Kidney epithelial cell (primary cell): ENCODE measurements at regions not wholly inside any gene's neighbourhood (a gene's known extent, or its start where the extent isn't known, plus 50 kb on each side); places are given as distances from the start of the nearest gene placed in this dataset.
"Not testable (repeated sequence)": the region's sequence is repeated elsewhere in the genome, so short reads cannot be mapped to it uniquely, and the experiment has no call there.

ENCODE experiments used
- DNase-seq: peaks from one replicate; pipeline ENCODE4 v3.0.0-alpha.2; 2010; ENCODE audit warnings: low read depth
- H3K27me3 ChIP-seq: 2 replicates; pipeline ENCODE4 v1.6.0; 2011; ENCODE audit warnings: low read length; ENCODE audit not compliant: control insufficient read depth, insufficient read depth
- H3K36me3 ChIP-seq: 2 replicates; pipeline ENCODE4 v1.5.1; 2011; ENCODE audit warnings: low read length; ENCODE audit not compliant: control insufficient read depth, insufficient read depth
- H3K4me3 ChIP-seq: 2 replicates; pipeline ENCODE4 v1.5.1; 2011; ENCODE audit warnings: low read depth, mild to moderate bottlenecking, control low read depth, low read length
- TF ChIP-seq, protein P1 (sequence below): IDR thresholded peaks from 2 replicates; pipeline ENCODE4 v1.5.1; 2011; ENCODE audit warnings: mild to moderate bottlenecking, moderate library complexity, low read length, control low read depth, inconsistent platforms; ENCODE audit not compliant: insufficient read depth, poor library complexity, severe bottlenecking

DNA sequence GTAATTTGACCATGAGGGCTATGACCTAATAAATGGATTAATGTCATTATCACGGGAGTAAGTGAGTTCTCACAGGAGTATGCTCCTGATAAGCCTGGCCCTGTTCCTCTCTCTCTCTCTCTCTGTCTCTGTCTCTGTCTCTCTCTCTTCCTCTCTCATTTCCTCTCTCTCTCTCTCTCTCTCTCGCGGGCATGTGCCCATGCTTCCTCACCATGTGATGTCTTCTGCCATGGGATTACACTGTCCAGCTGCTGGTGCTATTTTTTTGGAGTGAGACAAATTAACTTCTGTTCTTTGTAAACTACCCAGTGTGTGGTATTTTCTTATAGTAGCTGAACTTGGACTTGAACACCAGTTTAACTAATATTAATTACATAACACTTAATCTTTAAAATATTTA, 374.3 kb upstream of the GJE1 start:
- TF ChIP-seq, protein P1, sequence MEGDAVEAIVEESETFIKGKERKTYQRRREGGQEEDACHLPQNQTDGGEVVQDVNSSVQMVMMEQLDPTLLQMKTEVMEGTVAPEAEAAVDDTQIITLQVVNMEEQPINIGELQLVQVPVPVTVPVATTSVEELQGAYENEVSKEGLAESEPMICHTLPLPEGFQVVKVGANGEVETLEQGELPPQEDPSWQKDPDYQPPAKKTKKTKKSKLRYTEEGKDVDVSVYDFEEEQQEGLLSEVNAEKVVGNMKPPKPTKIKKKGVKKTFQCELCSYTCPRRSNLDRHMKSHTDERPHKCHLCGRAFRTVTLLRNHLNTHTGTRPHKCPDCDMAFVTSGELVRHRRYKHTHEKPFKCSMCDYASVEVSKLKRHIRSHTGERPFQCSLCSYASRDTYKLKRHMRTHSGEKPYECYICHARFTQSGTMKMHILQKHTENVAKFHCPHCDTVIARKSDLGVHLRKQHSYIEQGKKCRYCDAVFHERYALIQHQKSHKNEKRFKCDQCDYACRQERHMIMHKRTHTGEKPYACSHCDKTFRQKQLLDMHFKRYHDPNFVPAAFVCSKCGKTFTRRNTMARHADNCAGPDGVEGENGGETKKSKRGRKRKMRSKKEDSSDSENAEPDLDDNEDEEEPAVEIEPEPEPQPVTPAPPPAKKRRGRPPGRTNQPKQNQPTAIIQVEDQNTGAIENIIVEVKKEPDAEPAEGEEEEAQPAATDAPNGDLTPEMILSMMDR, result no peak
- H3K36me3 ChIP-seq, result no peaks in the 10 kb centered on the region
- no peak for DNase-seq

DNA sequence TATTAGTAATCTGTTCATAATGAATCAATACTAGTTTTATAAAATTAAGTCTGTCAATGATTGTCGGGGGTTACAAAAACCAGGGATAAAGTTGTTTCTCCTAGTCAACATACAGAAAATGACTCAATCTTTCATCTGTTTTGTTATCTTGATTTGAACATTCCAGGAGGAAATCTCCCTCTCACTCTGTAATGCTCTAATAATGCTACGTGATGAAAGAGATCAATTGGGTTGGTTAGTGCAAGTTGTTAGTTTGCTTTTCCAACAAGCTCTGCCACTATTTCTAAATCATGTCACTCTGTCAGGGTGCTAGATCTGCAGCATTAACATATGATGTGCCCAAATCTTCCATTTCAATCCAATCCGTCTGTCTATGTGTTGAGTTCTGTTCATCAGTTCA, 379.5 kb upstream of the GJE1 start:
- Histone ChIP-seq H3K36me3 (no peaks in the 10 kb centered on the region), H3K27me3 (no peaks in the 10 kb centered on the region), H3K4me3 (no peak overlapping the region)
- TF ChIP-seq, protein P1, result no peak
- DNase-seq, result no peak

More for the DNA sequence above, 374.3 kb upstream of the GJE1 start:
- H3K27me3 ChIP-seq, result no peaks in the 10 kb centered on the region
- H3K4me3 ChIP-seq, result no peak overlapping the region

DNA sequence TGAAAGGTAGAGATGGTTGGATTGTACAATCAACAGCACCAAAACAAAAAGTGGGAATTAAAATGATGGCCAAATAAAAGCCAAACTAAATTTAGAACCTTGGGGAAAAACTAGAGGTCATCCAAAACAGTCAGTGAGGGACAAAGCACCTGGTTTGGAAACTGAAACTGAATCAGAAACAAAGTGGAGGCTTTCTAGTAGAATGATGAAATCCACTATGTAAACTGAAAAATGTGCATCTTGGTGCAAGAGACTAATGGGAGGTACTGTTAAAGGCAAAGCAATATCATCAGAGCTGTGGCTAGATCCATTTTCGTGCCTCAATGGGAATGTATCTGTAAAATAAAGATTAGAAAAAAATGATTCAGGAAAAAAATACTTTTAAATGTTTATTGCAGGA, 380.0 kb upstream of the GJE1 start:
- no peaks in the 10 kb centered on the region for H3K27me3 ChIP-seq
- DNase-seq, result no peak
- H3K36me3 ChIP-seq, result no peaks in the 10 kb centered on the region
- H3K4me3 ChIP-seq, result no peak overlapping the region
- TF ChIP-seq, protein P1, result no peak

DNA sequence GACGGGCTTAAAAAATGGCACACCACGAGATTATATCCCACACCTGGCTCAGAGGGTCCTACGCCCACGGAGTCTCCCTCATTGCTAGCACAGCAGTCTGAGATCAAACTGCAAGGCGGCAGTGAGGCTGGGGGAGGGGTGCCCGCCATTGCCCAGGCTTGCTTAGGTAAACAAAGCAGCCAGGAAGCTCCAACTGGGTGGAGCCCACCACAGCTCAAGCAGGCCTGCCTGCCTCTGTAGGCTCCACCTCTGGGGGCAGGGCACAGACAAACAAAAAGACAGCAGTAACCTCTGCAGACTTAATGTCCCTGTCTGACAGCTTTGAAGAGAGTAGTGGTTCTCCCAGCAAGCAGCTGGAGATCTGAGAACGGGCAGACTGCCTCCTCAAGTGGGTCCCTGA, 386.4 kb upstream of the GJE1 start:
- DNase-seq, H3K4me3 ChIP-seq, H3K36me3 ChIP-seq, H3K27me3 ChIP-seq: not testable (repeated sequence)

DNA sequence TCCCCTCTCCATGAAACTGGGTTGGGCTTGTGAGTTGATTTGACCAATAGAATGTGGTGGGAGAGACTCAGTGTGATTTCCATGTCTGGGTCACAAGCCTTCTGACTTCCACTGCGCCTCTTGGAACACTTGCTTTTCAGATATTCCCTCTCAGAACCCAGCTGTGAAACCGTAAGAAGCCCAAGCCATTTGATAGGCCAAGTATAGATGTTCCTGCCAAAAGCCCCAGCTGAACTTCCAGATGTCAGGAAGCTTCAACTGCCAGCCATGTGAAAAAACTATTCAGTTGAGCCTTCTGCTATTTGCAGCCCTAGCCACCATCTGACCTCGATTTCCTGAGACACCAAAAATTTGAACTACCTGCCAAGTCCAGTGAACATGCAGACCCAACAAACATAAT, 387.8 kb upstream of the GJE1 start:
- TF ChIP-seq, protein P1, result no peak

DNA sequence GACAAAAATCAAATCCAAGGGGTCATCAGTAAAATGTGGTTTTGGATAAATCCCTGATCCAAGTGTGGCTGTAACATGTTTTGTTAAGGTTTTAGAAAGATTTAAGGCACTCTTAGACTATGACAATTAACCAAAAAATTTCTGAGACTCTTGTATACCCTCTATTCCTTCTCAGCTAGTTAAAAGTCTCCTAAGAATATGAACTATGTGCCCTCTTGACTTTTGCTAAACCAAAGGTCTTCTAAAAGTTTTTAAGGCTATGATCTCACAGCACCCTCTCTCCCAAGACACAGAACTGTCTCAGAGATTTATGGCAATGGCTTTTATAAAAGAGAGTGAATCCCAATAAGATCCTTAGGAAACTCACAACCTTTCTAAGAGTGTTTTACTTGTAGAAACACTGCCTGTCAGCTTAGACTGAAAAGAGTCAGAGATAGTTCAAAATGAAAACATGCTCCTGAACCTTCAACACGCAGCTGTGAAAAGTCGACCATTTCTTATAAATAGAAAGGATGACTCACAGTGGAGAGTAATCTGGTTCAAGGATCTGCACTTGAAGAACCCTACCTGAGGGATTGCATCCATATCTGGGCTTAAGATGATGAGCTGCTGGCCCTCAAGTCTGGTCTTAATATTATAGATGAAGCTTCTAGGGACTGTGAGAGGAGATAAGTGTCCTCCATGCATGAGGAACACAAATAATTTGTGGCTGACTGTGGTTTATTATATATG, 388.4 kb upstream of the GJE1 start:
- Histone ChIP-seq H3K4me3 (no peak overlapping the region), H3K27me3 (no peaks in the 10 kb centered on the region), H3K36me3 (no peaks in the 10 kb centered on the region)
- TF ChIP-seq, protein P1, result no peak
- no peak for DNase-seq

More for the DNA sequence above, 387.8 kb upstream of the GJE1 start:
- Histone ChIP-seq H3K36me3 (no peaks in the 10 kb centered on the region), H3K27me3 (no peaks in the 10 kb centered on the region), H3K4me3 (no peak overlapping the region)
- no peak for DNase-seq
